Type B pancreatic cell (in vitro differentiated cells): ENCODE measurements at regions not wholly inside any gene's neighbourhood (a gene's known extent, or its start where the extent isn't known, plus 50 kb on each side); places are given as distances from the start of the nearest gene placed in this dataset.

Experiments
- DNase-seq: peaks from one replicate; pipeline ENCODE4 v3.0.0; 2021; ENCODE audit warnings: mixed read lengths; ENCODE audit not compliant: unreplicated experiment; ENCODE audit errors: extremely low spot score
- H3K27ac Mint-ChIP-seq: 2 replicates; pipeline ENCODE4 v1.8.0; 2021; ENCODE audit warnings: mild to moderate bottlenecking, mixed read lengths
- H3K27me3 Mint-ChIP-seq: 2 replicates; pipeline ENCODE4 v1.8.0; 2021; ENCODE audit warnings: mixed read lengths
- H3K36me3 Mint-ChIP-seq: 2 replicates; pipeline ENCODE4 v1.8.0; 2021; ENCODE audit warnings: mixed read lengths
- H3K4me1 Mint-ChIP-seq: one replicate; pipeline ENCODE4 v1.8.0; 2021; ENCODE audit warnings: mixed read lengths; ENCODE audit not compliant: unreplicated experiment
- H3K4me3 Mint-ChIP-seq: 2 replicates; pipeline ENCODE4 v1.8.0; 2021; ENCODE audit warnings: mild to moderate bottlenecking, mixed read lengths
- H3K9me3 Mint-ChIP-seq: 2 replicates; pipeline ENCODE4 v1.8.0; 2021; ENCODE audit warnings: mixed read lengths
- CTCF ChIP-seq: fragments of 200-600 bp; sonication (generic); conservative IDR thresholded peaks from 2 replicates; pipeline ENCODE4 v1.5.0; 2021; ENCODE audit warnings: antibody characterized with exemption, mild to moderate bottlenecking

GRCh38 chr5:29972597-29972996 is 1220.9 kb upstream of the CDH6 start:
- Mint-ChIP-seq H3K27me3 (peaks cover 4% of the 10 kb centered on the region), H3K27ac (no peak overlapping the region), H3K36me3 (no peaks in the 10 kb centered on the region), H3K4me1 (no peaks in the 10 kb centered on the region), H3K9me3 (no peaks in the 10 kb centered on the region), H3K4me3 (no peak overlapping the region)
- no peak for DNase-seq
- TF ChIP-seq CTCF: no peak

GRCh38 chr5:29963956-29964355 is 1229.5 kb upstream of the CDH6 start:
- no peaks in the 10 kb centered on the region for H3K36me3 Mint-ChIP-seq
- no peak for TF ChIP-seq CTCF
- H3K4me1 Mint-ChIP-seq: no peaks in the 10 kb centered on the region
- no peak overlapping the region for H3K27ac Mint-ChIP-seq
- H3K4me3 Mint-ChIP-seq: no peak overlapping the region
- H3K27me3 Mint-ChIP-seq: no peaks in the 10 kb centered on the region
- no peak for DNase-seq
- no peaks in the 10 kb centered on the region for H3K9me3 Mint-ChIP-seq

- no peaks in the 10 kb centered on the region for H3K4me1 Mint-ChIP-seq
- H3K4me3 Mint-ChIP-seq: no peak overlapping the region
Observed at GRCh38 chr5:29960323-29960722, 1233.2 kb upstream of the CDH6 start.

GRCh38 chr5:29950416-29951145 is 1242.9 kb upstream of the CDH6 start:
- no peaks in the 10 kb centered on the region for H3K36me3 Mint-ChIP-seq
- no peak overlapping the region for H3K4me3 Mint-ChIP-seq
- H3K4me1 Mint-ChIP-seq: no peaks in the 10 kb centered on the region
- H3K9me3 Mint-ChIP-seq: no peaks in the 10 kb centered on the region
- no peak overlapping the region for H3K27ac Mint-ChIP-seq
- no peaks in the 10 kb centered on the region for H3K27me3 Mint-ChIP-seq
- no peak for TF ChIP-seq CTCF
- DNase-seq: no peak

More at GRCh38 chr5:29960323-29960722, 1233.2 kb upstream of the CDH6 start:
- H3K27me3 Mint-ChIP-seq: no peaks in the 10 kb centered on the region
- H3K27ac Mint-ChIP-seq: no peak overlapping the region
- DNase-seq: no peak
- H3K9me3 Mint-ChIP-seq: no peaks in the 10 kb centered on the region
- H3K36me3 Mint-ChIP-seq: no peaks in the 10 kb centered on the region
- TF ChIP-seq CTCF: no peak

- Mint-ChIP-seq H3K4me1 (no peaks in the 10 kb centered on the region), H3K4me3 (no peak overlapping the region), H3K27ac (no peak overlapping the region), H3K36me3 (no peaks in the 10 kb centered on the region), H3K27me3 (no peaks in the 10 kb centered on the region), H3K9me3 (no peaks in the 10 kb centered on the region)
- no peak for TF ChIP-seq CTCF
- no peak for DNase-seq
Observed at GRCh38 chr5:29949301-29949872, 1244.1 kb upstream of the CDH6 start.
